Hematopoietic multipotent progenitor cell treated with erythropoietin and hydrocortisone succinate and interleukin-3 and kit ligand, for 15 days (in vitro differentiated cells): ENCODE measurements at regions not wholly inside any gene's neighbourhood (a gene's known extent, or its start where the extent isn't known, plus 50 kb on each side); places are given as distances from the start of the nearest gene placed in this dataset.

Source experiments
- DNase-seq: peaks from one replicate; pipeline ENCODE4 v3.0.0-alpha.2; 2015; ENCODE audit warnings: low spot score

DNA sequence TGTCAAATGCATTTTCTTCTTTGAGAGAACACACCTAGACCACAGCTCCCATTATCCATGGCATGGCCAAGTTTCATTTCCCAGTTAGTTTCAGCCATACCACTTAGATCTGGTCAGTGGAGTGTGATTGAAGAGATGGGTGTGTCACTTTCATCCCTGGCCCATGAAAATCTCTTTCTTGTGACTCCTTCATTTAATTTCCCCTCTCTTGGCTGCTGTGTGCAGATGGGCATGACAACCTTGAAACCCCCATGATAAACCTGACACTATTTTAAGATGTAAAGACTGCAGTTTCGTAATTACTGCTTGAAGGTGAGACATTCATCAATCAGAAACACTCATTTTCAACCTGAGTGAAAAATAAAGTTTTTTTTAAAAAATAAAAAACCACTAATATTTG lies 284.9 kb downstream of the IL15 start:
- no peak for DNase-seq

DNA sequence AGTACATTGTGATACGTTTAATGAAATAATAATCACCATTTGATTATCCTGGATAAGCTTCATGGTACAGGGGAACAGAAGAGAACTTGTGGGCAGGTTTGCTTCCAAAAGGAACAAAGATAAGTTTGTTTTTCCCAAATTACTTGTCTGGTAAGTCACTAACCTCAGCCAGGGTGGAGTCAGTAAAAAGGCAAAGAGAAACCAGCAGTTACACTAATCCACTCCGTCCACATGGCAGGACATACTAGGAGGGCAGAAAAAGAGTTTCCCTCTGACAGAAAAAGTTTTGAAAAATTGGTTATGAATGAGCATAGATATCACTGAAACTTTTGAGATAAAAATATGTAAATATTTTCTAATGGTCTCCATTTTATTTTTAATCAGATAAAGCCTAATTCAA lies 285.9 kb downstream of the IL15 start:
- DNase-seq = no peak

DNA sequence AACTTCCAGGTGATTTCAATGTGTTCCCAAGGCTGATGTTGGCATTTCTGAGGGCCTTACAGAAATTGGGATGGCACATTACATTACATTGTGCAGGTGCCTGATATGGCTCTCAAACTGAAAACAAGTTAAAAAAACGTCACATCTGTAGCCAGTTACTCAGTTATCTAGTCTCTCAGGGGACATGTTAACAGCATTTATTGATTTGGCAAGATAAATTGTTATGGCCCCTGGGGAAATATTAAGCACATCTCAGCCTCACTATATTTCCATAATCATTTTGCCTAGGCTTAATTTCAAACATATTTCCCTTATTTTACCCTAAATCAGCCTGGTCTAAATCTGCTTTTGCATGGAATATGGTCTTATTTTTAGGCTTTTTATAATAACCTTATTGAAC lies 290.0 kb downstream of the IL15 start:
- no peak for DNase-seq

DNA sequence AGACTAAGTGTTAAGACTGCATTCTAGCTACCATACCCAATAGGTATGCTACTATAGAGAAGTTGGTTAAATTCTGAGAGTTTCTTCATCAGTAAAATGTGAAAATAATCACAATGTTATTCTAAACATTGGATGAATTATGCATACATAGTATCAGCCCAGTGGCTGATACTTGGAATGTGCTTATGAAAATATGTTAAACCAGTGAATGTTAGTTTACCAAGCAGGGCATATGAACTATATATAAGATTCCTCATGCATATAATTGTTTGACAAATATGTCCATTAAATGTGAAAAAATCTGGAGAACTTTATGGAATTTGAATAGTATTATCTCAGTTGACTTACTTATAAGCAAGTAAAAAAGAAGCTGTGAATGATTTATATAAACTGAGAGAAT lies 296.1 kb downstream of the IL15 start:
- no peak for DNase-seq

DNA sequence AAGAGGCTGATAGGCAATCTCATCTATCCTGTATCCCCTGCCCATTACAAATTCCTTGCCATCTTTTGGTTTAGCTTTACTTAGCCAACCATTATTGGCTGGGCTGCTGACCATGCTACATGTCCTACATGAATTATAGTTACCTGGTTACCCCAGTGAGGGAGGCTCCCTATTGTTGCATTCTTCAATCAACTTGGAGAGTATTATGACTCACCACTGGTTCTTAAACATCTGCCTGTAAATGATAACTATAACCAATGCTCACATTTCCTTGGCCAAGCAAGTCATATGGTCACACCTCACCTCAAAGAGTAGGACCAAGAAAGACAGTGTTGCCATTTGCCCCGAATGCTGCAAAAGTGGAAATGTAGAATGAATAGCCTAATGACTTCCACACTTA lies 297.6 kb downstream of the IL15 start:
- DNase-seq = no peak

DNA sequence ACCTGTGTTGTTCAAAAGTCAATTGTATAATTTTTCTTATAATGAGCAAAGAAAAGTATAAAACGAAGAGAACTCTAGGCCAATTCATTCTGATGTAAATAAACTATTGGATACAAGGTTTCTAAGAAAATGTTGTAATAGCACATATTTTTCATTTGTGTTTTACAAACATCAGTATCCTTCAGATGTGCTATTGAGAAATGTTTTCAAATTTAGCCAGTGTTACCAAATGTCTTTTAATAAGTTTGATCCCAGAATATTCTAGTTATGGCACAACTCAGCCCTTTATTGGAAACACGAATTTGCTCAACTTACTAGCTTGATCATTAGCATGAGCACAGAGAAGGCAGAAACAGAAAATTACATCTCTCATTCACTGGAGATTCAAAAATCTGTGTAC lies 319.3 kb downstream of the IL15 start:
- no peak for DNase-seq

DNA sequence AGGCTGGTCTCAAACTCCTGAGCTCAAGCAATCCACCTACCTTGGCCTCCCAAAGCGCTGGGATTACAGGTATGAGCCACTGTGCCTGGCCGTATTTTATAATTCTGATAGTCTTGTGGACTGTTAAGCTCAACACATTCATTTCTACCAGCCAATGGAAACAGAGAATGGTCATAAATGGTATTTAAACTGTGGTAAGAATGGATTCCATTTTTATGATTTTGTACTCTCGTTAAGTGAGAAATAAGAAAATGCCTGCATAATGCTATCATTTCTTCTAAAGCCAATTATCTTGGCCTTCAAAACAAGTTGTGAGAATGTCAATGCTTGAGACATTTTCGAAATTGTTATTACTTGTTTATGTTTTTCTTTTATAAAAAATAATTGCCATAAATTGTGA lies 321.0 kb downstream of the IL15 start:
- DNase-seq = no peak

DNA sequence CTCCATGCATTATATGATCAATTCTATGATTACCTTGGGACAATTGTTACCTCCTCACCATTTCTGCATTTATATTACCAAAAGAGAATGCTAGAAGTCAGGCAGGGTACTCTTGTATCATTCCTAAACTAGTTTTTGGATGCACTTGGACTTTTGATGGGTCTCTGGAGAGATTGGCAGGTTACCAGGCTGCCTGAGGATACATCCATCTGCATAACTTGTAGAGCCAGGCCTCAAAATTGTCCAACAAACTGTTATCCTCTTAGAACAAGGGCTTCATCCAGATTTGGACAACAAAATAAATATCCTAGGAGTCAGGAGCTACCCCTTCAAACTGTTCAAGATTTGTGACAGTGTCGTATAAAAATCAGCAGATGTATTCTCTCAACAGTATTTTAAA lies 326.1 kb downstream of the IL15 start:
- no peak for DNase-seq

DNA sequence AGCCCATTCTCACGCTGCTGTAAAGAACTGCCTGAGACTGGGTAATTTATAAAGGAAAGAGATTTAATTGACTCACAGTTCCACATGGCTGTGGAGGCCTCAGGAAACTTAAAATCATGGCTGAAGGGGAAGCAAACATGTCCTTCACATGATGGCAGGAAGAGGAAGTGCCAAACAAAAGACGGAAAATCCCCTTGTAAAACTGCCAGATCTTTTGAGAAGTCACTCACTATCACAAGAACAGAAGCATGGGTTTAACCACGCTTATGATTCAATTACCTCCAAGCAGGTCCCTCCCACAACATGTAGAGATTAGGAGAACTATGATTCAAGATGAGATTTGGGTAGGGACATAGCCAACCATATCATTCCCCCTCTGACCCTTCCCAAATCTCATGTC lies 335.5 kb downstream of the IL15 start:
- no peak for DNase-seq

DNA sequence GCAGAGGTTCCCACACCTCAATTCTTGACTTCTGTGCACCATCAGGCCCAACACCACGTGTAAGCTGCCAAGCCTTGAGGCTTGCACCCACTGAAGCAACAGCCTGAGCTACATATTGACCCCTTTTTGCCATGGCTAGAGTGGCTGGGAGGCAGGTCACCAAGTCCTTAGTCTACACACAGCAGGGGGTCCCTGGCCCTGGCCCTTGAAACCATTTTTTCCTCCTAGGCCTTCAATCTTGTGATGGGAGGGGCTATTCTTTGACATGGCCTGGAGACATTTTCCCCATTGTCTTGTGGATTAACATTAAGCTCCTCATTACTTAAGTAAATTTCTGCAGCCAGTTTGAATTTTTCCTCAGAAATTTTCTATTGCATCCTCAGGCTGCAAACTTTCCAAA lies 336.6 kb downstream of the IL15 start:
- DNase-seq = no peak
